Rectal smooth muscle tissue (tissue), 1 donor: ENCODE measurements at regions not wholly inside any gene's neighbourhood (a gene's known extent, or its start where the extent isn't known, plus 50 kb on each side); places are given as distances from the start of the nearest gene placed in this dataset.

Experiments used
- H3K27ac ChIP-seq: one replicate; pipeline ENCODE4 v1.7.0; 2013; ENCODE audit warnings: low read depth, low read length, inconsistent platforms
- H3K27me3 ChIP-seq: one replicate; pipeline ENCODE4 v1.7.0; 2013; ENCODE audit warnings: low read length; ENCODE audit not compliant: control insufficient read depth, insufficient read depth
- H3K36me3 ChIP-seq: one replicate; pipeline ENCODE4 v1.7.0; 2013; ENCODE audit warnings: low read length; ENCODE audit not compliant: control insufficient read depth, insufficient read depth
- H3K4me1 ChIP-seq: one replicate; pipeline ENCODE4 v1.7.0; 2013; ENCODE audit warnings: low read length; ENCODE audit not compliant: control insufficient read depth, insufficient read depth
- H3K4me3 ChIP-seq: one replicate; pipeline ENCODE4 v1.7.0; 2013; ENCODE audit warnings: low read length
- H3K9ac ChIP-seq: one replicate; pipeline ENCODE4 v1.7.0; 2013; ENCODE audit warnings: low read length

DNA sequence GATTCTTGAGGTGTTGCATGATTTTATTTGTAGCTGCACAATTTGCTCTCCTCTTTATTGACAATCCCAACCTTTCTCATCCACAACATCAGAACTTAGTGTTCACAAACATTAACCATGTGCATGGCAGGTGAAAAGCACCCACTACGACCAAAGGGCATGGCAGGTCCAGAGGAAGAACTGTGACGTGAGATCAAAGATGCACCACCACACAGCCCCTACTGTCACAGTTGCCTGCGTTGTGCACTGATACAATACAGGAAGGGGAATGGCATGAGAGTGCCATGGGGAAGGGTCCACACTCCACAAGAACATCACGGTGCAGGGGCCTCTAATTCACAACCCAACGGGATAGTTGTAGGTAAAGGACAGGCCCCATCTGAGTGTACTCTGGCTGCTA lies 217.1 kb upstream of the PFKP start:
- no peaks in the 10 kb centered on the region for H3K27me3 ChIP-seq
- no peaks in the 10 kb centered on the region for H3K4me1 ChIP-seq
- no peak overlapping the region for H3K9ac ChIP-seq
- H3K27ac ChIP-seq, result no peak overlapping the region
- no peaks in the 10 kb centered on the region for H3K36me3 ChIP-seq
- H3K4me3 ChIP-seq, result no peak overlapping the region

GRCh38 chr10:2844925-2845324 lies 222.4 kb upstream of the PFKP start:
- Histone ChIP-seq H3K4me1 (no peaks in the 10 kb centered on the region), H3K27me3 (no peaks in the 10 kb centered on the region), H3K9ac (no peak overlapping the region), H3K27ac (no peak overlapping the region), H3K36me3 (no peaks in the 10 kb centered on the region), H3K4me3 (no peak overlapping the region)

DNA sequence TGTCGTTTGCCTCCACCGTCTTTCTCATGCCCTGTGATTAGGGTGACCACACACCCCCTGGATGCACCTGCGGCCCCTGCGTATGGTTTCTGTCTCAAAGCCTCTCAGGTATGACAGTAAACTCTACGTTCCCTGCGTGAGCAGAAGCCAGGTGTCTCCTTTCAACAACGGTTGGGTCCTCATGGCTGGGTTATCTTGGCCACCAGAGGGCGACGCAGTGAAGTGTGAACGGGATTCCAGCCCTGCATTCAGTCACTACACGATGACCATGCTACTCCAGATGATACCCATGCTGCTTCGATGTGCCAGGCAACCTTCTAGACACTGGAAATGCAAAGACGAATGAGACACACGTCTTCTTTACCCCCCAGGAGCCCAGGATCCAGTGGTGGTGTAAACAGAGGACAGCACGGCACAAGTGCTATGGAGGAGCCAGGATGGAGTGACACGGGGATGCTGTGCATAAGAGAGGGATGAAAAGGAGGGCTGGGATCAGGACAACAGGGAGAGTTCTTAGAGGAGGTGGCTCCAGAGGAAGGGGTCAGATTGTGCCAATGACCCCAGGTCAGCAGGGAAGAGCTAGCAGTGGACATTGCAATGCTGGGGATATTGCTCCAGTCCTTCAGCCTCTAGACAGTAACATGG lies 228.1 kb upstream of the PFKP start:
- no peak overlapping the region for H3K9ac ChIP-seq

DNA sequence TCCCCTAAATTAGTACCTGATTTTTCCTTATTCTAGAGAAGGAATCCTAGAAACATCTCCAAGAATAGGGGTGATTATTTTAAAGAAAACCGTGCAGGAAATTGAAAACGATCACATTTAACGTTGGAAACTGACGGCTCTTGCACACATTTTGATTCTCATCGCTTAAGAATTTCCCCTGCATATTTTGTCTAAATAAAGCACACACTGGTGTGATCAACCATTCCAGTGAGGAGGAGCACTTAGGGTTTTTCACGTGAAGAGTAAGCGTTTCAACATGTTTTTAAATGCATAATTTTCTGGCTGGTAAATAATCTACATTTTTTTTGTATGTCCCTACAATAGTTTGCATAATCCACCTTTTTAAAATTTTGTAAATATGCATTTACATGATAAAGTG lies 229.7 kb upstream of the PFKP start:
- Histone ChIP-seq H3K4me1 (no peaks in the 10 kb centered on the region), H3K27me3 (no peaks in the 10 kb centered on the region), H3K4me3 (no peak overlapping the region), H3K9ac (no peak overlapping the region), H3K27ac (no peak overlapping the region), H3K36me3 (no peaks in the 10 kb centered on the region)

More for the DNA sequence above, 228.1 kb upstream of the PFKP start:
- no peak overlapping the region for H3K27ac ChIP-seq
- H3K27me3 ChIP-seq, result no peaks in the 10 kb centered on the region
- no peak overlapping the region for H3K4me3 ChIP-seq
- H3K36me3 ChIP-seq, result no peaks in the 10 kb centered on the region
- no peaks in the 10 kb centered on the region for H3K4me1 ChIP-seq

GRCh38 chr10:2836921-2837662 lies 230.3 kb upstream of the PFKP start:
- Histone ChIP-seq H3K4me3 (no peak overlapping the region), H3K27me3 (no peaks in the 10 kb centered on the region), H3K9ac (no peak overlapping the region), H3K27ac (no peak overlapping the region), H3K4me1 (no peaks in the 10 kb centered on the region), H3K36me3 (no peaks in the 10 kb centered on the region)

DNA sequence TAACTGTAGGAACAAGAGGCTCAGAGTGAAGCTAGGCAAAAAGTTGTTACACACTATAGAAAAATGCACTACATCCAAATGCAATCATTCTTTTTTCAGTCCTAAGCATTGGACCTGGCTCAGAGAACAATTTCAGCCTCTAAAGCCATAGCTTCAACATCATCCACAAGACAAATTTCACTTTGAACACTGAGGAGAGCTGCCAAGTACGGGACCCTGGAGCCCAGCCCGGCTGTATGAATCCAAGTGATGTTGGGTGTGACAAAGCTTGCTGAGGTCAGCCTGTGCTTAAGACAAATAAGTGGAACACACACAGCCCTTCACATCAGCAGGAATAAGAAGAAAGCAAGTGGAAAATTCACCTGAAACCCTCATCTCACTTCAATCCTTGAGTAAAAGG lies 233.1 kb upstream of the PFKP start:
- H3K36me3 ChIP-seq, result no peaks in the 10 kb centered on the region
- H3K9ac ChIP-seq, result no peak overlapping the region
- H3K4me1 ChIP-seq, result no peaks in the 10 kb centered on the region
- no peak overlapping the region for H3K27ac ChIP-seq
- no peaks in the 10 kb centered on the region for H3K27me3 ChIP-seq
- no peak overlapping the region for H3K4me3 ChIP-seq

DNA sequence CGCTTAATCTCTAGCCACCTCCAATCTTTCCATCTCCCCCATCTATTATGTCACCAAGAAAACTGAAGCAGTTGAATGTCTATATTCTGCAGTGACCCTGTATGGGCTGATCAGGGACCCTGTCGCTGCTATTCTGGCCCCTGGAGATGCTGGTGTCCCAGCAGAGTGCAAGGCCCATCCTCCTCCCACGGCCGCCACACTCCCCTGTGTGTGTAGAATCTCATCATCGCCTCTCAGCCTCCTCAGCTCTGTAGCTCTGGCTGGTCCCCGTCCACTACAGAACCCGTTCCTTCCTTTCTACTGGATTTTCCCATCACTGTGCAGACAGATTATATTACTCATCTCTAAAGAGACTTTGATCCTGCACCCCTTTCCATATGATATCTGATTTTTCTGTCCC lies 235.8 kb upstream of the PFKP start:
- H3K9ac ChIP-seq, result no peak overlapping the region
- no peak overlapping the region for H3K27ac ChIP-seq
- no peaks in the 10 kb centered on the region for H3K4me1 ChIP-seq
- no peaks in the 10 kb centered on the region for H3K27me3 ChIP-seq
- no peak overlapping the region for H3K4me3 ChIP-seq
- H3K36me3 ChIP-seq, result no peaks in the 10 kb centered on the region

- Histone ChIP-seq H3K27ac (no peak overlapping the region), H3K36me3 (no peaks in the 10 kb centered on the region), H3K9ac (no peak overlapping the region), H3K4me3 (no peak overlapping the region), H3K27me3 (no peaks in the 10 kb centered on the region), H3K4me1 (no peaks in the 10 kb centered on the region)
Observed at GRCh38 chr10:2828741-2829140, 238.6 kb upstream of the PFKP start.

DNA sequence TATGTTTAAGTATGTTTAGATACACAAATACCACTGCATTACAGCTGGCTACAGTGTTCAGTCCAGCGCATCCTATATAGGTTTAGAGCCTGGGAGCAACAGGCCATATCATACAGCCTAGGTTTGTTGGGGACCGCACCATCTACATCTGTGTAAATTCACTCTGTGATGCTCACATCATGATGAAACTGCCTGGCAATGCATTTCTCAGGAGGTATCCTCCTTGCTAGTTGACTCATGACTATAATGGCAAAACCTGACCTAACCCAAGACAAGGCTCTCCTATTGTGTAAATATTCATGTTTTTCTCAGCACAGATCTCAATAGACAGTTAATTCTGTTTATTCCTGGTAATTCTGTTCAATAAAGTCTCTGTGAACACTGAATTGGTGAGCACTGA lies 240.7 kb upstream of the PFKP start:
- H3K27me3 ChIP-seq, result no peaks in the 10 kb centered on the region

DNA sequence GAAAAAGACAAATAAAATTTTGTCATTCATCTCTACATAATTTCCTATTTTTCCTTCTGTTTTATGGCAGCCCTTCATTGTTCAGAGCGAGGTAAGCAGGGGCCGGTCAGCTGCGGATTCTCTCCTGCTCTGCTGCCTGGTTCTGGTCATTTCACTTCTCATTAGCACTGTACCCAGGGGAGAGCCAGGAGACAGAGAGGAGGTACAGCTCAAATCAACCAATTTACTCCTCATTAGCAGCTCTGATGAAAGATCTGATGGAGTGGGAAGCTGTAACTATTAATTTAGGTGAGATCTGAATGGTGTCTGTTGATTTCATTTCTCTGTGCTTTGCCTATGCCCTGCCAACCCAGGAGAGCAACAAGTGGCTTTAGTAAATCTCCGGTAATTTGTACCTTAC lies 241.5 kb upstream of the PFKP start:
- H3K36me3 ChIP-seq, result no peaks in the 10 kb centered on the region
- no peak overlapping the region for H3K9ac ChIP-seq
- no peaks in the 10 kb centered on the region for H3K4me1 ChIP-seq
- H3K27me3 ChIP-seq, result no peaks in the 10 kb centered on the region
- no peak overlapping the region for H3K4me3 ChIP-seq
- no peak overlapping the region for H3K27ac ChIP-seq

More for the DNA sequence above, 240.7 kb upstream of the PFKP start:
- no peak overlapping the region for H3K9ac ChIP-seq
- no peak overlapping the region for H3K27ac ChIP-seq
- H3K4me1 ChIP-seq, result no peaks in the 10 kb centered on the region
- H3K4me3 ChIP-seq, result no peak overlapping the region
- no peaks in the 10 kb centered on the region for H3K36me3 ChIP-seq

DNA sequence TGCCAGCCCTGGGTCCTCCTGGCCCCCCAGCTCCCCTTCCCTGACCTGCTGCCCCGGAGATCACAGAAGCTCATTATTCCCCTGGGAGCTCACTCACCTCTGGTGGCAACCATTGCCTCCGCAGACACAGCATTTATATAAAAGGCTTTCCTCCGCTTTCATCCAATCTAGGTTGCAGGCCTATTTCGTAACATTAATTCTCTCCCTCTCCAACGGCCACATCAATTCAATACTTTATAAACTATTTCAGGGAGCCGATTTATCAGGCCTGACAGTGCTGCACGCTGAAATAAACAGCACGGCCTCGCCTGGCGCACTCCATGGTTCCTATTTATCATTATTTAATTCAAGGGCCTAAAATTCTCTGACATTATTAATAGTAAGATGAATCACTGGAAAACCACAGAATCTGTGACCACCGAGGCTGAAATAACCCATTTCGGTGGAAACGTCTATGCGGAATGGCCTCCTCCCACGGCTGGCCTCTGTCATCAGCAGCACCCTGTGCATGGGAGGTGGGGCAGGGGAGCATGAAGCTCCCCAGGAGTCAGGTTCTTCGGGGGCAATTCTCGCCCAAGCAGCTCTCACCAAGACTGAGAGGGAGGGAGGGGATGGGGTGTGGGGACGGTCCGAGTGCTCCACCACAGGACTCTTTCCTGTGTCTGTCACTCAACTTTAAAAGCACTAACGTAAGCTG lies 249.3 kb upstream of the PFKP start:
- no peaks in the 10 kb centered on the region for H3K36me3 ChIP-seq

DNA sequence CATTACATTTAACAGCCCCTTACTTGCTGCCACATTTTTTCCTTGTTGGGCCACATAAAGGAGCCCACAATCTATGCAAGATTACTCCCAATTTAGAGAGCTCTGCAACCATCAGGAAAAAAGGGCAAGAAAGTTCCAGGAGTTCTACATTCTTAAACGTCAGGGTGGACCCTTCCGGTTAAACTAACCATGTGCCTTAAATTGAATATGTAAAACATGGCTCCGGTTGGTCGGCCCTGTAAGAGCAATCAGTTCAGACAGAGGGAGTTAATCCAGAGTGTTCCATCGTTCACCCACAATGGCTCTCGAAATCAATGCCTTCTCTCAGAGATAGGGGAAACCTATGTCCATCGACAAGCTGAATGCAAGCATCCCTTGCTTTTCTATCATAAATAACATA lies 253.7 kb upstream of the PFKP start:
- Histone ChIP-seq H3K4me3 (no peak overlapping the region), H3K27ac (no peak overlapping the region), H3K9ac (no peak overlapping the region), H3K27me3 (no peaks in the 10 kb centered on the region), H3K36me3 (no peaks in the 10 kb centered on the region), H3K4me1 (no peaks in the 10 kb centered on the region)

More for the DNA sequence above, 249.3 kb upstream of the PFKP start:
- Histone ChIP-seq H3K9ac (no peak overlapping the region), H3K4me1 (no peaks in the 10 kb centered on the region), H3K27ac (no peak overlapping the region), H3K4me3 (no peak overlapping the region), H3K27me3 (no peaks in the 10 kb centered on the region)
